DND-41 (cell line): ENCODE measurements at regions not wholly inside any gene's neighbourhood (a gene's known extent, or its start where the extent isn't known, plus 50 kb on each side); places are given as distances from the start of the nearest gene placed in this dataset.

Experiments
- ATAC-seq: fragments of 200-7000 bp; cut with Tn5 transposase; 3 replicates; pipeline ENCODE4 v1.9.1; 2021; ENCODE audit warnings: low read depth; ENCODE audit not compliant: insufficient read depth
- DNase-seq: peaks from one replicate; pipeline ENCODE4 v3.0.0-alpha.2; 2020
- H2AFZ ChIP-seq: 2 replicates; pipeline ENCODE4 v1.6.0; 2012; ENCODE audit warnings: low read depth, low read length
- H3K27ac ChIP-seq: 2 replicates; pipeline ENCODE4 v1.5.1; 2012; ENCODE audit warnings: low read length, inconsistent platforms
- H3K27me3 ChIP-seq: fragments of 200-600 bp; sonication (generic); 2 replicates; pipeline ENCODE4 v1.6.0; 2012; ENCODE audit warnings: low read length, mild to moderate bottlenecking, inconsistent platforms; ENCODE audit not compliant: insufficient read depth, poor library complexity
- H3K36me3 ChIP-seq: 2 replicates; pipeline ENCODE4 v1.5.1; 2012; ENCODE audit warnings: low read length, inconsistent platforms; ENCODE audit not compliant: insufficient read depth
- H3K4me1 ChIP-seq: 2 replicates; pipeline ENCODE4 v1.5.1; 2012; ENCODE audit warnings: mild to moderate bottlenecking, low read length; ENCODE audit not compliant: insufficient read depth
- H3K4me2 ChIP-seq: 2 replicates; pipeline ENCODE4 v1.6.0; 2012; ENCODE audit warnings: mild to moderate bottlenecking, moderate library complexity, low read length, inconsistent platforms; ENCODE audit not compliant: insufficient read depth
- H3K4me3 ChIP-seq, 2 experiments: fragments of 200-600 bp in 1 of 2; shearing (Covaris generic) in 1 of 2; 2 replicates each; pipeline ENCODE4 v1.5.1; 2012 to 2016; ENCODE audit warnings: inconsistent platforms in 2 of 2, low read length in 2 of 2, mild to moderate bottlenecking in 2 of 2, low read depth in 1 of 2, moderate library complexity in 1 of 2
- H3K79me2 ChIP-seq: 2 replicates; pipeline ENCODE4 v1.6.0; 2012; ENCODE audit warnings: low read length, inconsistent platforms; ENCODE audit not compliant: insufficient read depth
- H3K9ac ChIP-seq: 2 replicates; pipeline ENCODE4 v1.6.0; 2012; ENCODE audit warnings: low read depth, mild to moderate bottlenecking, inconsistent platforms, low read length, moderate library complexity
- H3K9me3 ChIP-seq: 2 replicates; pipeline ENCODE4 v1.5.1; 2012; ENCODE audit warnings: low read length, moderate library complexity, mild to moderate bottlenecking, inconsistent platforms; ENCODE audit not compliant: insufficient read depth, severe bottlenecking
- H4K20me1 ChIP-seq: 2 replicates; pipeline ENCODE4 v1.6.0; 2012; ENCODE audit warnings: low read length; ENCODE audit not compliant: insufficient read depth
- CTCF ChIP-seq: IDR thresholded peaks from 2 replicates; pipeline ENCODE4 v1.5.1; 2012; ENCODE audit warnings: borderline replicate concordance, low read length, moderate library complexity, mild to moderate bottlenecking; ENCODE audit not compliant: poor library complexity, severe bottlenecking; ENCODE audit errors: extremely low read depth
- EZH2 ChIP-seq: IDR thresholded peaks from 3 replicates; pipeline ENCODE4 v1.6.1; 2012; ENCODE audit warnings: borderline replicate concordance, low read depth, mild to moderate bottlenecking, moderate library complexity, low read length, inconsistent platforms; ENCODE audit not compliant: severe bottlenecking

GRCh38 chr5:133841831-133842750 lies 126.3 kb downstream of the C5orf15 start:
- H3K4me3 ChIP-seq = no peak overlapping the region
- no peak overlapping the region for H2AFZ ChIP-seq
- H3K9ac ChIP-seq = no peak overlapping the region
- H3K27me3 ChIP-seq = peaks cover 2% of the 10 kb centered on the region
- H3K36me3 ChIP-seq = no peaks in the 10 kb centered on the region
- no peaks in the 10 kb centered on the region for H4K20me1 ChIP-seq
- H3K79me2 ChIP-seq = no peaks in the 10 kb centered on the region
- H3K9me3 ChIP-seq = no peaks in the 10 kb centered on the region
- DNase-seq (no peak), ATAC-seq (no peak)
- no peak overlapping the region for H3K4me2 ChIP-seq
- no peaks in the 10 kb centered on the region for H3K4me1 ChIP-seq
- TF ChIP-seq CTCF (no peak), EZH2 (no peak)
- no peak overlapping the region for H3K27ac ChIP-seq

- Histone ChIP-seq H4K20me1 (no peaks in the 10 kb centered on the region), H2AFZ (no peak overlapping the region), H3K4me3 (no peak overlapping the region), H3K36me3 (no peaks in the 10 kb centered on the region), H3K4me1 (no peaks in the 10 kb centered on the region), H3K9ac (no peak overlapping the region), H3K79me2 (no peaks in the 10 kb centered on the region), H3K27me3 (peaks cover 3% of the 10 kb centered on the region), H3K4me2 (no peak overlapping the region), H3K27ac (no peak overlapping the region), H3K9me3 (no peaks in the 10 kb centered on the region)
- TF ChIP-seq CTCF = no peak
- no peak for ATAC-seq
- no peak for DNase-seq
These were observed 128.3 kb downstream of the C5orf15 start for GRCh38 chr5:133840168-133840567.

- ATAC-seq (no peak), DNase-seq (no peak)
- peaks cover 6% of the 10 kb centered on the region for H3K27me3 ChIP-seq
- H2AFZ ChIP-seq = no peak overlapping the region
- no peak overlapping the region for H3K4me3 ChIP-seq
- no peaks in the 10 kb centered on the region for H3K4me1 ChIP-seq
- TF ChIP-seq CTCF = no peak
- TF ChIP-seq EZH2 = no peak
- no peak overlapping the region for H3K27ac ChIP-seq
- H3K4me2 ChIP-seq = no peak overlapping the region
- no peak overlapping the region for H3K9ac ChIP-seq
- no peaks in the 10 kb centered on the region for H3K79me2 ChIP-seq
- no peaks in the 10 kb centered on the region for H4K20me1 ChIP-seq
- no peaks in the 10 kb centered on the region for H3K9me3 ChIP-seq
- H3K36me3 ChIP-seq = no peaks in the 10 kb centered on the region
These were observed 128.7 kb downstream of the C5orf15 start for GRCh38 chr5:133839721-133840120.
